Adipocyte (in vitro differentiated cells): ENCODE measurements at regions not wholly inside any gene's neighbourhood (a gene's known extent, or its start where the extent isn't known, plus 50 kb on each side); places are given as distances from the start of the nearest gene placed in this dataset.

Experiments
- DNase-seq: peaks from one replicate; pipeline ENCODE4 v3.0.0-alpha.2; 2015; ENCODE audit warnings: low read depth
- H3K27me3 ChIP-seq: replicated peaks from 2 replicates; pipeline ENCODE4 v1.7.0; 2013; ENCODE audit warnings: mild to moderate bottlenecking, low read length, moderate library complexity; ENCODE audit not compliant: control insufficient read depth, insufficient read depth
- H3K36me3 ChIP-seq: 2 replicates; pipeline ENCODE4 v1.7.0; 2013; ENCODE audit warnings: low read length, mild to moderate bottlenecking, moderate library complexity; ENCODE audit not compliant: control insufficient read depth, insufficient read depth, severe bottlenecking
- H3K4me1 ChIP-seq: 2 replicates; pipeline ENCODE4 v1.7.0; 2013; ENCODE audit warnings: mild to moderate bottlenecking, low read length, moderate library complexity; ENCODE audit not compliant: control insufficient read depth, insufficient read depth
- H3K4me3 ChIP-seq: 2 replicates; pipeline ENCODE4 v1.7.0; 2013; ENCODE audit warnings: mild to moderate bottlenecking, low read length, moderate library complexity
- H3K9ac ChIP-seq: 2 replicates; pipeline ENCODE4 v1.7.0; 2013; ENCODE audit warnings: mild to moderate bottlenecking, low read length, moderate library complexity
- H3K9me3 ChIP-seq: 2 replicates; pipeline ENCODE4 v1.7.0; 2013; ENCODE audit warnings: mild to moderate bottlenecking, low read length, moderate library complexity; ENCODE audit not compliant: control insufficient read depth

DNA sequence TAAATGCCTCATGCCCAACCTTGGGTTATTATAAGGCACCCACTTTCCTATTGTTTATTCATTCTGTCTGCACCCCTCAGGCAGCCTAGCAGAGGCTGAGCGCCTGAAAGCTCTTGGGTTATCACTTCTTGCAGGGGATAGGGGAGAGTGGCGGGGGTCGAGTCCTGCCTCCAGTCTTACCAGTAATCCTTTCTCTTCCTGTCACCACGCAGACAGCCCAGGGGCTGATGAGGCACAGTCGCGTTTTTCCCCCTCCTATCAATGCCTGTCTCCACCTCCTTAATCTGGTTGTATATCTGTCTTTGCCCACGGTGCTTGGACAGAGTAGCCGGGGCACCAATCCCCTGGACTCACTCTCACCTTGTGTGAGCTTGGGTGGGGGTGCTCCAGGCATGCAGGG is 733.1 kb downstream of the MATN1 start:
- Histone ChIP-seq H3K4me1 (no peaks in the 10 kb centered on the region), H3K27me3 (peaks cover 4% of the 10 kb centered on the region), H3K4me3 (no peak overlapping the region), H3K9ac (no peak overlapping the region), H3K9me3 (peaks cover 10% of the 10 kb centered on the region), H3K36me3 (no peaks in the 10 kb centered on the region)
- DNase-seq = no peak

DNA sequence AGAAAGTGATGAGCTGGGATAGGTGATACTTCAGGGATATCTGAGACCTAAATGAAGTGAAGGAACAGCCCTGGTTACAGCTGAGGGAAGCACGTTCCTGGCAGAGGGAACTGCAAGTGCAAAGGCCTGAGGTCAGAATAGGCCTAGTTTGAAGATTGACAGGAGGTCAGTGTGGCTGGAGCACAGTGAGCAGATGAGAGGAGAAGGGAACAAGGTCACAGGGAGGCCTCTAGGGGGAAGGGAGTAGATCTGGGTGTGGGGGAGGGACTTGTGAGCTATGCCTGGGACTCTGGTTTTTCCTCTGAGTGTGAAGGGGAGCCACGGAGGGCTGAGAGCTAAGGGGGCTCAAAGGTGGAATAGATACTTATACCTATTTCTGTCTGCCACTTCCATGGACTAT is 736.4 kb downstream of the MATN1 start:
- no peaks in the 10 kb centered on the region for H3K9me3 ChIP-seq
- no peaks in the 10 kb centered on the region for H3K36me3 ChIP-seq
- no peak for DNase-seq
- H3K4me1 ChIP-seq = peaks cover 9% of the 10 kb centered on the region
- peaks cover 4% of the 10 kb centered on the region for H3K27me3 ChIP-seq
- no peak overlapping the region for H3K4me3 ChIP-seq
- no peak overlapping the region for H3K9ac ChIP-seq

DNA sequence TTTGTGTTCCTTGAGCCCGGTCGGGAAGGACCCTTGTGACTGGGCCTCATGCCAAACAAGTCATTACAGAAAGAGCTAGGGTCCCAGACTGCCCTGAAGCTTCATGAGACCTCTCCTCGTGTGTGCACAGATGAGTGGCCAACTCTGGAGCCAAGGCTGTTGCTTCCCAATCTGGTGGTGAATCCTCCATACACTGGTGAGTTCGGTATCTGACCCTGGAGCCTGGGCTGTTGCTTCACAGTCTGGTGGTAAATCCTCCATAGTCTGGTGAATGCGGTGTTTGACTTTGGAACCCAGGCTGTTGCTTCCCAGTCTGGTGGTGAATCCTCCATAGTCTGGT is 737.8 kb downstream of the MATN1 start:
- Histone ChIP-seq H3K9me3 (no peaks in the 10 kb centered on the region), H3K36me3 (no peaks in the 10 kb centered on the region), H3K4me1 (peaks cover 9% of the 10 kb centered on the region), H3K9ac (no peak overlapping the region), H3K4me3 (no peak overlapping the region), H3K27me3 (peaks cover 4% of the 10 kb centered on the region)
- DNase-seq = no peak

DNA sequence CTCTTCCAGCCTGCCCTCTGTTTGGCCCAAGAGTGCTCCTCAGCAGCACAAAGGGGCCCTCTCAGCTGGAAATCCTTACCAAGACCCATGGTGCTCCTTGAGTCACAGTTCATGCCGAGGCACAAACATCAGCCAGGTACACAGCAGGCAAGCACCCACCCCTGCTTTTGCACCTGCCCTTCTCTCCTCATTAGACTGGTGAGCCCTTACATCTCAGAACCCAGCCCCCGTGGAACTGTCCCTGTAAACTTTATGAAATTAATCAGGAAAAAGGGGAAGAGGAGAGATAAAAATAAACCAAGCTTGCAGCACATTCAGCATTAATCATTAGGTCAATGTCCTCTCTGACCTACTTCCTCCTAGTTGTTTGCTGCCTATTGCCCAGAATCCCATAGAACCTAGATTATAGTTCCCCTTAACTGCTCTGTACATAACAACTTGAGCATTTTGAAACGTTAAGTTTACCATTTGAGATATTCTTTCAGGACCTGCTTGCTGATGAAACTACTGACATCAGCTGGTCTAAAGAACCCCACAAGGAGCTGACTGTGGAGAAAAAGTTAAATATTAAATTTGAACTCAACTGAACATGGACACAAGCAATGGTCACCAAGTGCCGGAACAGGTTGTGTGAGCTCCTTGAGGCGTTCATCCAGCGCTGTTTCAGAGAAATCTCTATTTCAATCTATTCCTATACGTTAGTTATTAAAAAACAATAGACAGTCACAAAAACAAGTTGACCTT is 738.4 kb downstream of the MATN1 start:
- H3K9ac ChIP-seq = peak overlapping the region; percentile 25
- H3K27me3 ChIP-seq = peaks cover 3% of the 10 kb centered on the region
- DNase-seq = no peak
- H3K4me3 ChIP-seq = no peak overlapping the region
- H3K36me3 ChIP-seq = no peaks in the 10 kb centered on the region
- H3K9me3 ChIP-seq = no peaks in the 10 kb centered on the region
- peaks cover 9% of the 10 kb centered on the region for H3K4me1 ChIP-seq

GRCh38 chr1:29984166-29984861 is 739.1 kb downstream of the MATN1 start:
- no peaks in the 10 kb centered on the region for H3K36me3 ChIP-seq
- no peak for DNase-seq
- peaks cover 9% of the 10 kb centered on the region for H3K4me1 ChIP-seq
- no peak overlapping the region for H3K4me3 ChIP-seq
- no peaks in the 10 kb centered on the region for H3K9me3 ChIP-seq
- peak overlapping the region; percentile 25 for H3K9ac ChIP-seq
- H3K27me3 ChIP-seq = no peaks in the 10 kb centered on the region

GRCh38 chr1:29983321-29983720 is 740.1 kb downstream of the MATN1 start:
- peaks cover 9% of the 10 kb centered on the region for H3K4me1 ChIP-seq
- H3K9ac ChIP-seq = no peak overlapping the region
- no peaks in the 10 kb centered on the region for H3K36me3 ChIP-seq
- DNase-seq = no peak
- H3K9me3 ChIP-seq = no peaks in the 10 kb centered on the region
- no peaks in the 10 kb centered on the region for H3K27me3 ChIP-seq
- no peak overlapping the region for H3K4me3 ChIP-seq

DNA sequence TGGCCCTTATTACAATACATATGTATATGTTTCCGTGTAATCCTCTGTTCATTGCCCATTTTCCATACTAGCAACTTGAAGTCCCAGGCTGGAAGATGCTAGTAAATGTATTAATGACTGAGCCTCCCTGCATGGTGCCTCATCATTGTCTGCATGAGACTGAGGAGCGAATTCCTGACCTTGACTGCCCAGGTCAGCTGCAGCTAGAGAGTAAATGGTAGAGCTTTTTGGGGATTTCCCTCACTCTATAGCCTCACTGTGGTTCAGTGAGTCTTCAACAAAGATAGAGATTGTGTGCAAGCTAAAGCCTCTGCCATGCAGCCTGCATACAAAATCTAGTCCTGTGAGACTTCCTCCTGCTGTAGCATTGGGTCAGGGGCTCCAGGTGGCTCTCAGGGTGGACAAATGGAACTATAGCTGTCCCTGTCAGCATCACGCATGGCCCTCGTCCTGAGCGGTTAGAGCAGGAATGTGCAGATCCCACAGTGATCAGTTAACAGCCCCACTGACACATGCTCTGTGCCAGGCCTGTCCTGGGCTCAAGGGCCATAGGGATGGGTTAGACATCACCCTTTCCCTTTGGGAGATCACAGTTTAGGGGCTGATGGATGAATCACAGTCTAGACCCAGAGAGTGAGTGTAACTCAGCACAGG is 741.7 kb downstream of the MATN1 start:
- no peak for DNase-seq

GRCh38 chr1:29977550-29977949 is 741.2 kb downstream of the PTPRU start:
- Histone ChIP-seq H3K36me3 (no peaks in the 10 kb centered on the region), H3K9me3 (peaks cover 8% of the 10 kb centered on the region), H3K27me3 (no peaks in the 10 kb centered on the region), H3K4me1 (no peaks in the 10 kb centered on the region), H3K4me3 (no peak overlapping the region), H3K9ac (no peak overlapping the region)
- no peak for DNase-seq

More for the DNA sequence above, 741.7 kb downstream of the MATN1 start:
- H3K9ac ChIP-seq = no peak overlapping the region
- no peaks in the 10 kb centered on the region for H3K27me3 ChIP-seq
- H3K36me3 ChIP-seq = no peaks in the 10 kb centered on the region
- H3K4me1 ChIP-seq = peaks cover 9% of the 10 kb centered on the region
- peaks cover 8% of the 10 kb centered on the region for H3K9me3 ChIP-seq
- H3K4me3 ChIP-seq = no peak overlapping the region

DNA sequence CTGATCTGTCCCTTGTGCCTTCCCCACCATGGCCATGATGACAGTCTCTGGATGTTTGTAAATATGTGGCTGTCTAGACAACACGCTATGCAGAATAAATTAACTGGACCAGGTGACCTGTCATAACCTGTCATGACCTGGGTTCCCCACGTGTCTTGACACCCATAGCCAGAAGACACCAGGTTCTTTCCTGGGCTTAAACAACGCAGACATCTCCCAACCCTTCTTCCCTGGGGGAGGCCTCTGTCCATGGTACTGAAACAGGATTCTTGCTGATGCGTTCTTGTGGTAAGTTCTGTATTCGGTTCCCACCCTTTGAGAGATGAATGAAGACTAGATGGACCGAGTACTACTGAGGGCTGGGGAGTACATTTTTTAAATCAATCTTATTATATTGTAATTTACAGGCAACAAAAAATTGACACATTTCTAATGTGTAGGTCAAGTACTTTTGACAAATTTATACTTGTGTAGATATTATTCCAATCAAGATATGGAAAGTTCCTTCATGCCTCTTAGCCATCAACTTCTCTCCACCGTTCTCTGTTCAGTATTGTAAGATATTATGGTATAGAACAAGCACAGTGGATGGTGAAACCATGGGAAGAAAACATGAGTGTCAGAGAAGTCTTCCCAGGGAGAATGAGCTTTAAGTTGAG is 738.8 kb downstream of the PTPRU start:
- Histone ChIP-seq H3K9ac (no peak overlapping the region), H3K27me3 (peaks cover 5% of the 10 kb centered on the region), H3K36me3 (no peaks in the 10 kb centered on the region), H3K4me3 (no peak overlapping the region), H3K9me3 (peaks cover 8% of the 10 kb centered on the region), H3K4me1 (no peaks in the 10 kb centered on the region)
- DNase-seq = peak; percentile 52

DNA sequence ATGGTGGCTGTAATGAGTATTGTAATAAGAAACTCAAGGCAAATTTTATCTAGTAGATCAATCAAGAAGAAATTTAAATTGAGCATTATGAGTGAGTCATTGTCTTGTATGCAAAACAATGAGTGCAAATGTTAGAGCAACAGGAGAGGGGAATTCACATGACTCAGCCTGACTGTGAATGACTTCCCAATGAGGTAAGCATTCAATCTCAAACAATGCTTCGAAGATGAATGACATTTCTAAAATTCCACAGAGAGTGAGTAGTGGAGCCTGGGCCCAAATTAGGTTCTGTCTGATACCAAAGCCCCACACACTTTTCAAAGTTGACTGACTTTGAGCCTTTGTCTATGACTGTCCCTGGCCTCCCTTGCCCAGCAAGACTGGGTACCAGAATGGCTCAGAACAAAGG is 738.0 kb downstream of the PTPRU start:
- no peaks in the 10 kb centered on the region for H3K36me3 ChIP-seq
- H3K9ac ChIP-seq = no peak overlapping the region
- DNase-seq = peak; percentile 77
- H3K4me3 ChIP-seq = no peak overlapping the region
- H3K9me3 ChIP-seq = peaks cover 8% of the 10 kb centered on the region
- H3K4me1 ChIP-seq = no peaks in the 10 kb centered on the region
- peaks cover 7% of the 10 kb centered on the region for H3K27me3 ChIP-seq

GRCh38 chr1:29973406-29973805 is 737.1 kb downstream of the PTPRU start:
- Histone ChIP-seq H3K36me3 (no peaks in the 10 kb centered on the region), H3K9me3 (peaks cover 10% of the 10 kb centered on the region), H3K27me3 (peaks cover 8% of the 10 kb centered on the region), H3K4me1 (no peaks in the 10 kb centered on the region), H3K4me3 (no peak overlapping the region), H3K9ac (no peak overlapping the region)
- DNase-seq = no peak
